T-cell (primary cell): ENCODE measurements at regions not wholly inside any gene's neighbourhood (a gene's known extent, or its start where the extent isn't known, plus 50 kb on each side); places are given as distances from the start of the nearest gene placed in this dataset.

Experiments used
- ATAC-seq, 4 experiments: fragments of 200-7000 bp in 3 of 4; fragments of 150-1000 bp in 1 of 4; cut with Tn5 transposase; replicated peaks in 1 of 4; 1 replicate in 3 of 4; 2 replicates in 1 of 4; pipeline ENCODE4 v1.10.0; 2021; ENCODE audit warnings: moderate library complexity in 3 of 4, mild to moderate bottlenecking in 2 of 4, moderate number of reproducible peaks in 1 of 4
- CTCF ChIA-PET, 2 donors: fragments of 300-600 bp; sonication (Branson Sonifier 250); formaldehyde crosslinking; loops; one replicate each; lab custom pipeline; 2022; ENCODE audit warnings: antibody characterized with exemption in 2 of 2; lab: Charles Lee
- POLR2A ChIA-PET, 2 donors: fragments of 300-600 bp; sonication (Branson Sonifier 250); formaldehyde crosslinking; loops; one replicate each; lab custom pipeline; 2022; ENCODE audit warnings: antibody characterized with exemption in 2 of 2; lab: Charles Lee
- DNase-seq, 35 experiments: peaks; one replicate each; pipeline versions ENCODE4 v3.0.0 to v3.0.0-alpha.2; 2013 to 2023
- H3K27ac ChIP-seq: one replicate; pipeline ENCODE4 v1.5.1; 2013; ENCODE audit warnings: low read length
- H3K27me3 ChIP-seq, 2 experiments: replicated peaks in 1 of 2; 1 replicate in 1 of 2; 2 replicates in 1 of 2; pipeline versions ENCODE4 v1.6.1 to v1.7.0; 2013; ENCODE audit warnings: low read length in 1 of 2, mixed read lengths in 1 of 2; ENCODE audit not compliant: control insufficient read depth in 2 of 2, insufficient read depth in 2 of 2; ENCODE audit errors: extremely low read depth in 1 of 2
- H3K36me3 ChIP-seq, 2 donors: 1 replicate in 1 of 2; 2 replicates in 1 of 2; pipeline versions ENCODE4 v1.6.1 to v1.7.0; 2013; ENCODE audit warnings: low read length in 1 of 2; ENCODE audit not compliant: control insufficient read depth in 2 of 2, insufficient read depth in 1 of 2; ENCODE audit errors: extremely low read depth in 1 of 2
- H3K4me1 ChIP-seq, 2 experiments: 1 replicate in 1 of 2; 2 replicates in 1 of 2; pipeline versions ENCODE4 v1.6.1 to v1.7.0; 2013; ENCODE audit warnings: low read length in 2 of 2, mixed read lengths in 1 of 2; ENCODE audit not compliant: insufficient read depth in 2 of 2, control insufficient read depth in 1 of 2; ENCODE audit errors: extremely low read depth in 1 of 2
- H3K4me3 ChIP-seq, 2 donors: 1 replicate in 1 of 2; 2 replicates in 1 of 2; pipeline versions ENCODE4 v1.5.1 to v1.7.0; 2013; ENCODE audit warnings: mild to moderate bottlenecking in 2 of 2, low read length in 1 of 2, moderate library complexity in 1 of 2; ENCODE audit not compliant: control insufficient read depth in 1 of 2; ENCODE audit errors: extremely low read depth in 1 of 2
- H3K9me3 ChIP-seq: 2 replicates; pipeline ENCODE4 v1.7.0; 2013
- H3K27ac Mint-ChIP-seq, 2 donors: one replicate each; pipeline ENCODE4 v1.8.0; 2020 to 2021; ENCODE audit warnings: mild to moderate bottlenecking in 2 of 2, mixed read lengths in 2 of 2
- H3K27me3 Mint-ChIP-seq, 2 donors: one replicate each; pipeline ENCODE4 v1.8.0; 2021 to 2022; ENCODE audit warnings: mixed read lengths in 2 of 2
- H3K36me3 Mint-ChIP-seq: one replicate; pipeline ENCODE4 v1.8.0; 2021; ENCODE audit warnings: mixed read lengths
- H3K4me1 Mint-ChIP-seq, 3 donors: one replicate each; pipeline ENCODE4 v1.8.0; 2020 to 2022; ENCODE audit warnings: mixed read lengths in 3 of 3, mild to moderate bottlenecking in 1 of 3
- H3K4me3 Mint-ChIP-seq, 3 donors: one replicate each; pipeline ENCODE4 v1.8.0; 2020 to 2022; ENCODE audit warnings: mild to moderate bottlenecking in 3 of 3, mixed read lengths in 3 of 3, moderate library complexity in 3 of 3
- H3K9me3 Mint-ChIP-seq, 3 donors: one replicate each; pipeline ENCODE4 v1.8.0; 2020 to 2022; ENCODE audit warnings: mixed read lengths in 3 of 3
- WGBS: methylation state at CpG from one replicate; pipeline ENCODE4 v1.1.5; 2013; ENCODE audit warnings: missing lambda C conversion rate; ENCODE audit not compliant: insufficient coverage; 5-methylcytosine and 5-hydroxymethylcytosine counted together

- Mint-ChIP-seq H3K4me1 (no peaks in the 10 kb centered on the region), H3K9me3 (peaks cover 4 to 11% (median 4%) of the 10 kb centered on the region in 3 donors), H3K36me3 (peaks cover 7% of the 10 kb centered on the region), H3K4me3 (no peak overlapping the region), H3K27me3 (peaks cover 0 to 2% of the 10 kb centered on the region in 2 donors), H3K27ac (no peak overlapping the region)
- H3K9me3 ChIP-seq: no peaks in the 10 kb centered on the region
- WGBS: 81% methylated on average over 3 of the region's 4 CpGs
- ATAC-seq: no peak
- no peaks in the 10 kb centered on the region for H3K36me3 ChIP-seq
- ChIA-PET CTCF (no interaction called here), POLR2A (no interaction called here)
- no peak overlapping the region for H3K27ac ChIP-seq
- DNase-seq: no peak
- H3K4me3 ChIP-seq: no peak overlapping the region
- no peaks in the 10 kb centered on the region for H3K4me1 ChIP-seq
- peaks cover 0 to 3% of the 10 kb centered on the region in 2 experiments for H3K27me3 ChIP-seq
Observed at GRCh38 chr2:172351586-172351985, 75.8 kb upstream of the ITGA6 start.

DNA sequence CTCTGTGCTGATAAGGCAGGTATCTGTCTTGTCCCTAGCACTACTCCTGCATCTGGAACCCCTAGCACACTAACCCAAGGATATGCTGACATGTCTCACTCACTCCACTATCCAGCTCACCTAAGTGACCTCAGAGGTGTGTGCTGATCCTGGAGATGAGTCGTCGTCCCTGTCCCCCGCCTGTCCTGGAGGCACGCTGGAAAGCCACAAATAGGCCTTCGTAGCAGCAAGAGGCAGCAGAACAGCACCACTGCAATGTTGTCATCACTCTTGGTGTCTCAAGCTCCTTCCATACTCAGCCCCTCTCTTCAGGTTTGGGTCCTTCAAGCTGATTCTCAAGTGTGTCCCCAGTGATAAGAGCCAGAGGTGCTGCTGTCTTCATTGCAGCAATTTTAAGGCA lies 73.0 kb upstream of the ITGA6 start:
- peaks cover 0 to 2% of the 10 kb centered on the region in 2 donors for H3K27me3 Mint-ChIP-seq
- H3K4me3 Mint-ChIP-seq: no peak overlapping the region
- Histone ChIP-seq H3K4me3 (no peak overlapping the region), H3K27me3 (peaks cover 0 to 8% of the 10 kb centered on the region in 2 experiments), H3K4me1 (peaks cover 0 to 5% of the 10 kb centered on the region in 2 experiments), H3K9me3 (no peaks in the 10 kb centered on the region), H3K27ac (no peak overlapping the region), H3K36me3 (no peaks in the 10 kb centered on the region)
- ATAC-seq: no peak
- DNase-seq: no peak
- ChIA-PET CTCF (no interaction called here), POLR2A (interaction anchor here in 1 of 2 donors (0.6 kb wide), 1 partner anchor 884 kb away, joined by 3 read pairs; no protein-coding TSS in a partner anchor)
- H3K9me3 Mint-ChIP-seq: no peaks in the 10 kb centered on the region
- H3K4me1 Mint-ChIP-seq: peaks cover 7 to 9% (median 8%) of the 10 kb centered on the region in 3 donors
- no peaks in the 10 kb centered on the region for H3K36me3 Mint-ChIP-seq
- H3K27ac Mint-ChIP-seq: no peak overlapping the region
- 90% methylated on average over 2 of the region's 5 CpGs for WGBS

DNA sequence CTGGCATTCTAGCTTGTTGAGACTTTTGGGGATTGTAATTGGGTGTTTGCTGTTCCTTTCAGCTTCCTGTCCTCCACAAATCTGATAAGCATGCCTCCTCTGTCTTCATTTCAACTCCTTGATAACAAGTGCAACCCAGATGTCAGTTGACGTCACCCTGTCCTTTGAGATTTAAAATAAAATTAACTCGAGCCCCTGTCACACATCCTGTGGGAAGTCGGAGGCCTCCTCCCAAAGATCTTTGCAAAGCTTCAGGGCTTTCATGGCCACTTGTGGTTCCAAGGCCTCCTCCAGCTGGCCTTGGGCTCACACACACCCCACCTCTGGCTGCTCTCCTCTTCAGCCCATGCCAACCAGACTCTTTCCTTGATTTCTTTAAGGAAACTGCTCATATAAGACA lies 69.9 kb upstream of the ITGA6 start:
- H3K27ac Mint-ChIP-seq: no peak overlapping the region
- no peak for DNase-seq

GRCh38 chr2:172358691-172359556 lies 68.5 kb upstream of the ITGA6 start:
- Histone ChIP-seq H3K4me1 (peaks cover 0 to 5% of the 10 kb centered on the region in 2 experiments), H3K9me3 (no peaks in the 10 kb centered on the region), H3K27me3 (peaks cover 0 to 12% of the 10 kb centered on the region in 2 experiments), H3K27ac (no peak overlapping the region), H3K36me3 (no peaks in the 10 kb centered on the region), H3K4me3 (no peak overlapping the region)
- no peak for DNase-seq
- 61% methylated on average over 2 of the region's 12 CpGs for WGBS
- POLR2A ChIA-PET: interaction anchor here in 1 of 2 donors (0.6 kb wide), 1 partner anchor 38 kb away, joined by 4 read pairs; no protein-coding TSS in a partner anchor
- CTCF ChIA-PET: interaction anchor here in 1 of 2 donors (0.6 kb wide), 1 partner anchor 514 kb away, joined by 4 read pairs; no protein-coding TSS in a partner anchor
- no peaks in the 10 kb centered on the region for H3K36me3 Mint-ChIP-seq
- H3K27ac Mint-ChIP-seq: no peak overlapping the region
- ATAC-seq: no peak
- H3K27me3 Mint-ChIP-seq: peaks cover 0 to 2% of the 10 kb centered on the region in 2 donors
- no peaks in the 10 kb centered on the region for H3K9me3 Mint-ChIP-seq
- H3K4me3 Mint-ChIP-seq: no peak overlapping the region
- H3K4me1 Mint-ChIP-seq: peaks cover 7 to 9% (median 8%) of the 10 kb centered on the region in 3 donors

More for the DNA sequence above, 69.9 kb upstream of the ITGA6 start:
- POLR2A ChIA-PET: no interaction called here
- no peaks in the 10 kb centered on the region for H3K36me3 ChIP-seq
- Mint-ChIP-seq H3K27me3 (peaks cover 0 to 2% of the 10 kb centered on the region in 2 donors), H3K4me3 (no peak overlapping the region), H3K9me3 (no peaks in the 10 kb centered on the region), H3K36me3 (no peaks in the 10 kb centered on the region), H3K4me1 (peaks cover 7 to 9% (median 8%) of the 10 kb centered on the region in 3 donors)
- no peak overlapping the region for H3K4me3 ChIP-seq
- H3K9me3 ChIP-seq: no peaks in the 10 kb centered on the region
- WGBS: 30% methylated on average over 2 of the region's 3 CpGs
- ATAC-seq: no peak
- peaks cover 0 to 5% of the 10 kb centered on the region in 2 experiments for H3K4me1 ChIP-seq
- peaks cover 0 to 12% of the 10 kb centered on the region in 2 experiments for H3K27me3 ChIP-seq
- H3K27ac ChIP-seq: no peak overlapping the region
- CTCF ChIA-PET: interaction anchor here in 1 of 2 donors (1.1 kb wide), 1 partner anchor 11 kb away, joined by 3 read pairs; no protein-coding TSS in a partner anchor

DNA sequence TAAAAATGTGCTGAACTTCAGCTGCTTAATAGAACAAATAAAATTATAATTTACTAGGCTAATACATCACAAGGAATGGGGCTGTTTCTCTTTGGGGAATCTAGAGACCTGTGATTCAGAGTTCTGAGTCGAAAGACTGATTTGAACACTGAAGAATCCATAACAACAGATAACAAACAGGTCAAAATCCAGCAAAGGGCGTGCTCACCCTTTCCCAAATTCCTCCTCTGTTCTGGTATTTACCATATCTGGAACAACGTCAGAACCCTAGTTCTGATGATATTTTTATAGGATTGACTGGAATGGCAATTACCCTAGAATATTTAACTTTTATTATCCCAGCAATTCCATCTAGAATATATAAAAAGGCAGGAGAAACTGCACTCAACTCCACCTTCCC lies 66.0 kb upstream of the ITGA6 start:
- no peaks in the 10 kb centered on the region for H3K36me3 Mint-ChIP-seq
- ChIA-PET POLR2A (interaction anchor here in 1 of 2 donors (0.7 kb wide), 1 partner anchor 356 kb away, joined by 5 read pairs; no protein-coding TSS in a partner anchor), CTCF (interaction anchor here in 1 of 2 donors (0.7 kb wide), 1 partner anchor 86 kb away, joined by 3 read pairs; no protein-coding TSS in a partner anchor)
- peaks cover 0 to 9% of the 10 kb centered on the region in 2 experiments for H3K27me3 ChIP-seq
- no peak overlapping the region for H3K4me3 Mint-ChIP-seq
- no peak overlapping the region for H3K27ac ChIP-seq
- peaks cover 7 to 9% (median 8%) of the 10 kb centered on the region in 3 donors for H3K4me1 Mint-ChIP-seq
- H3K27ac Mint-ChIP-seq: no peak overlapping the region
- peaks cover 0 to 5% of the 10 kb centered on the region in 2 experiments for H3K4me1 ChIP-seq
- ATAC-seq (no peak), DNase-seq (no peak)
- H3K4me3 ChIP-seq: no peak overlapping the region
- H3K36me3 ChIP-seq: no peaks in the 10 kb centered on the region
- WGBS: no CpG with 5 or more reads among the region's 3 CpGs
- no peaks in the 10 kb centered on the region for H3K9me3 ChIP-seq
- no peaks in the 10 kb centered on the region for H3K9me3 Mint-ChIP-seq
- no peaks in the 10 kb centered on the region for H3K27me3 Mint-ChIP-seq

- H3K4me1 Mint-ChIP-seq: peaks cover 7 to 9% (median 8%) of the 10 kb centered on the region in 3 donors
- ATAC-seq (no peak), DNase-seq (no peak)
- Histone ChIP-seq H3K27me3 (peaks cover 0 to 9% of the 10 kb centered on the region in 2 experiments), H3K27ac (no peak overlapping the region), H3K4me1 (peaks cover 0 to 5% of the 10 kb centered on the region in 2 experiments), H3K4me3 (no peak overlapping the region), H3K36me3 (no peaks in the 10 kb centered on the region), H3K9me3 (no peaks in the 10 kb centered on the region)
- no peaks in the 10 kb centered on the region for H3K36me3 Mint-ChIP-seq
- ChIA-PET POLR2A (interaction anchor here in 1 of 2 donors (0.6 to 0.7 kb wide), 3 partner anchors 71 to 356 kb away, joined by 4 to 5 read pairs (median 4); no protein-coding TSS in a partner anchor), CTCF (interaction anchor here in 1 of 2 donors (0.7 kb wide), 1 partner anchor 85 kb away, joined by 3 read pairs; no protein-coding TSS in a partner anchor)
- no peak overlapping the region for H3K27ac Mint-ChIP-seq
- H3K9me3 Mint-ChIP-seq: no peaks in the 10 kb centered on the region
- WGBS: no CpG with 5 or more reads among the region's 6 CpGs
- H3K27me3 Mint-ChIP-seq: no peaks in the 10 kb centered on the region
- no peak overlapping the region for H3K4me3 Mint-ChIP-seq
Observed at GRCh38 chr2:172361840-172362239, 65.5 kb upstream of the ITGA6 start.
